Colonic mucosa (tissue), 4 donors: ENCODE measurements at regions not wholly inside any gene's neighbourhood (a gene's known extent, or its start where the extent isn't known, plus 50 kb on each side); places are given as distances from the start of the nearest gene placed in this dataset.

ENCODE experiments used
- DNase-seq: peaks from one replicate; pipeline ENCODE4 v3.0.0-alpha.2; 2020
- H3K27ac ChIP-seq: fragments of 200-600 bp; one replicate; pipeline ENCODE4 v1.8.0; 2021
- H3K27me3 ChIP-seq: fragments of 200-600 bp; one replicate; pipeline ENCODE4 v1.8.0; 2021
- H3K36me3 ChIP-seq: fragments of 200-600 bp; one replicate; pipeline ENCODE4 v1.8.0; 2021
- H3K4me1 ChIP-seq: fragments of 200-600 bp; one replicate; pipeline ENCODE4 v1.8.0; 2021; ENCODE audit warnings: mild to moderate bottlenecking
- H3K4me3 ChIP-seq: fragments of 200-600 bp; one replicate; pipeline ENCODE4 v1.8.0; 2021
- H3K9ac ChIP-seq, 2 donors: one replicate each; pipeline ENCODE4 v1.7.0; 2013; ENCODE audit warnings: control low read depth in 2 of 2, low read depth in 2 of 2, low read length in 2 of 2
- H3K9me3 ChIP-seq: fragments of 200-600 bp; one replicate; pipeline ENCODE4 v1.8.0; 2021
- intact Hi-C: fragments of 100-400 bp; cut with DNase I; formaldehyde crosslinking; loops from one replicate; pipeline ENCODE4 v1.14.1; 2022
- TF ChIP-seq, protein P1 (sequence below): fragments of 200-600 bp; IDR thresholded peaks from one replicate; pipeline ENCODE4 v1.8.0; 2022; ENCODE audit warnings: antibody characterized with exemption, mild to moderate bottlenecking
- donor health status: healthy.
- donor health status: DM: no; HTN: no; CAD: no.
- donor health status: DM: no; HTN: no; CAD: no.

DNA sequence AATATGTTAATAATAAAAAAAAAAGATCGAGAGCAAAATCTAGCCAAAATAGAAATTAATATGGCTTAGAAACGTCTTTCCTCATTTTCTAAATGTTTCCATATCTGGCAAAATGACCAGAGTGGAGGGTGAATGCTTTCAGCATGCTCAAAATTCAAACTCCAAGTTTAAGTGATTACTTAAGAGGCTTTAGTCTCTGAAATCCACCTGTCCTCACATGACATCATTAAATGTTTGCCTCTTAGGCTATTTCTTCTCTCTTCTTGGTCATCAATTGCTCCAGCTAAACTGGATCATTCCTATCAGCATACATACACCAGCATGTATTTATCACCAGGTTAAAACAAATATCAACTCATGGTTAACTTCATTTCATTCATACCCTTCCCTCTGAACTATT is 54.5 kb upstream of the ATXN3L start:
- TF ChIP-seq, protein P1, sequence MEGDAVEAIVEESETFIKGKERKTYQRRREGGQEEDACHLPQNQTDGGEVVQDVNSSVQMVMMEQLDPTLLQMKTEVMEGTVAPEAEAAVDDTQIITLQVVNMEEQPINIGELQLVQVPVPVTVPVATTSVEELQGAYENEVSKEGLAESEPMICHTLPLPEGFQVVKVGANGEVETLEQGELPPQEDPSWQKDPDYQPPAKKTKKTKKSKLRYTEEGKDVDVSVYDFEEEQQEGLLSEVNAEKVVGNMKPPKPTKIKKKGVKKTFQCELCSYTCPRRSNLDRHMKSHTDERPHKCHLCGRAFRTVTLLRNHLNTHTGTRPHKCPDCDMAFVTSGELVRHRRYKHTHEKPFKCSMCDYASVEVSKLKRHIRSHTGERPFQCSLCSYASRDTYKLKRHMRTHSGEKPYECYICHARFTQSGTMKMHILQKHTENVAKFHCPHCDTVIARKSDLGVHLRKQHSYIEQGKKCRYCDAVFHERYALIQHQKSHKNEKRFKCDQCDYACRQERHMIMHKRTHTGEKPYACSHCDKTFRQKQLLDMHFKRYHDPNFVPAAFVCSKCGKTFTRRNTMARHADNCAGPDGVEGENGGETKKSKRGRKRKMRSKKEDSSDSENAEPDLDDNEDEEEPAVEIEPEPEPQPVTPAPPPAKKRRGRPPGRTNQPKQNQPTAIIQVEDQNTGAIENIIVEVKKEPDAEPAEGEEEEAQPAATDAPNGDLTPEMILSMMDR = no peak
- H3K27me3 ChIP-seq = no peaks in the 10 kb centered on the region
- H3K36me3 ChIP-seq = no peaks in the 10 kb centered on the region
- H3K9me3 ChIP-seq = no peaks in the 10 kb centered on the region
- no peak overlapping the region for H3K9ac ChIP-seq
- H3K27ac ChIP-seq = no peak overlapping the region
- no peak overlapping the region for H3K4me3 ChIP-seq
- intact Hi-C loops = no loop called here
- H3K4me1 ChIP-seq = no peaks in the 10 kb centered on the region
- no peak for DNase-seq

DNA sequence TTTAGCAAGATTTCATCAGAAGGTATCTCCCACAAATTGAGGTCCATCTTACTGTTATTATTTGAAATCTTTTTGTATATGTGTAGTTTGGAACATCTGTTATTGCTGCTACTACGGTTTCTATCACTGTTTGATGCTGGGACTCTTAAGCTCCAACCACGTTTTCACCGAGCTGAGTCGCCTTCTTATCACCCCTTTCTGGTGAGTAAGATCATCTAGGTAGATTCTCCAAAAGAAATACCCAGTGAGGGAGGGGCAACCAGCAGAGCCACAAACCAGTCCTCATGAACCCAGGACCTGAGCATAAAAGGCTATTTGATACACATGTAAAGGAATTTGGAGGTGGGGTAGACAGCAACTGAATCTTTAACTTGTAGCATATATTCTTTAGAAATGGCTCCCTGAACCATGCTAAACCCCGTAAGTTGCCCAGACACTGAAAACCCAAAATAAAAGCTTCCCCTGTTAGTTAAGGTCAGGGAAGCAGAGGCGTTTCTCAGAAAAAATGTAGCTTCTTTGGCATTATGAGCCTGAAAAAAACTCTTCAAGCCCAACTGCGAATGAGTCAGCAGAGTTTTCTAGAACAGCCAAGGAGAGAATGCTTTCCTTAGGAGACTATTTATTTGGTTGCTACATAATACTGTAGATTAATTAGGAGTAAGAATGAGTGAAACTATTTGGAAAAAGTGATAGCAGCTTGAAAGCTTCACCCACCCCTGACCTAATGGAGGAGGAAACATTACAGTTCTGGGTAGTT is 53.8 kb upstream of the ATXN3L start:
- Histone ChIP-seq H3K9ac (no peak overlapping the region), H3K9me3 (no peaks in the 10 kb centered on the region), H3K4me3 (no peak overlapping the region), H3K4me1 (no peaks in the 10 kb centered on the region), H3K36me3 (no peaks in the 10 kb centered on the region), H3K27ac (no peak overlapping the region), H3K27me3 (no peaks in the 10 kb centered on the region)
- TF ChIP-seq, protein P1 = no peak
- DNase-seq = no peak
- intact Hi-C loops = no loop called here

- intact Hi-C loops = no loop called here
- TF ChIP-seq, protein P1 = no peak
- H3K4me1 ChIP-seq = no peaks in the 10 kb centered on the region
These were observed 53.2 kb upstream of the ATXN3L start for GRCh38 chrX:13373027-13373426.

GRCh38 chrX:13372203-13372980 is 52.5 kb upstream of the ATXN3L start:
- intact Hi-C loops = no loop called here
- TF ChIP-seq, protein P1 = no peak
- Histone ChIP-seq H3K27me3 (no peaks in the 10 kb centered on the region), H3K9me3 (no peaks in the 10 kb centered on the region), H3K36me3 (no peaks in the 10 kb centered on the region), H3K4me1 (no peaks in the 10 kb centered on the region), H3K27ac (no peak overlapping the region), H3K9ac (no peak overlapping the region), H3K4me3 (no peak overlapping the region)
- DNase-seq = no peak

More at GRCh38 chrX:13373027-13373426, 53.2 kb upstream of the ATXN3L start:
- no peak for DNase-seq
- Histone ChIP-seq H3K27ac (no peak overlapping the region), H3K9ac (no peak overlapping the region), H3K36me3 (no peaks in the 10 kb centered on the region), H3K27me3 (no peaks in the 10 kb centered on the region), H3K9me3 (no peaks in the 10 kb centered on the region), H3K4me3 (no peak overlapping the region)

- intact Hi-C loops = no loop called here
- DNase-seq = no peak
- Histone ChIP-seq H3K36me3 (no peaks in the 10 kb centered on the region), H3K9me3 (no peaks in the 10 kb centered on the region), H3K27me3 (no peaks in the 10 kb centered on the region), H3K27ac (no peak overlapping the region), H3K9ac (no peak overlapping the region), H3K4me3 (no peak overlapping the region), H3K4me1 (no peaks in the 10 kb centered on the region)
- TF ChIP-seq, protein P1 = no peak
These were observed 51.3 kb upstream of the ATXN3L start for GRCh38 chrX:13371186-13371585.
